Loucy (cell line): ENCODE measurements at regions not wholly inside any gene's neighbourhood (a gene's known extent, or its start where the extent isn't known, plus 50 kb on each side); places are given as distances from the start of the nearest gene placed in this dataset.

ENCODE experiments used
- H2AFZ ChIP-seq: fragments of 200-600 bp; sonication (generic); 2 replicates; pipeline ENCODE4 v1.6.0; 2016; ENCODE audit warnings: antibody characterized with exemption, mild to moderate bottlenecking, low read length, moderate library complexity
- H3F3A ChIP-seq: fragments of 200-600 bp; 2 replicates; pipeline ENCODE4 v1.6.0; 2016; ENCODE audit warnings: antibody characterized with exemption, low read depth, mild to moderate bottlenecking
- H3K27me3 ChIP-seq: fragments of 200-600 bp; sonication (generic); 2 replicates; pipeline ENCODE4 v1.6.1; 2014; ENCODE audit warnings: low read length, mild to moderate bottlenecking; ENCODE audit not compliant: insufficient read depth, poor library complexity, severe bottlenecking
- H3K36me3 ChIP-seq: fragments of 200-600 bp; sonication (generic); 2 replicates; pipeline ENCODE4 v1.6.1; 2016; ENCODE audit warnings: low read length; ENCODE audit not compliant: insufficient read depth
- H3K4me1 ChIP-seq: fragments of 200-600 bp; sonication (generic); 2 replicates; pipeline ENCODE4 v1.5.1; 2014; ENCODE audit warnings: low read length, mild to moderate bottlenecking; ENCODE audit not compliant: insufficient read depth, poor library complexity, severe bottlenecking
- H3K4me2 ChIP-seq: fragments of 200-600 bp; sonication (generic); 2 replicates; pipeline ENCODE4 v1.6.0; 2014; ENCODE audit warnings: antibody characterized with exemption, low read length, low read depth, mild to moderate bottlenecking; ENCODE audit not compliant: poor library complexity, severe bottlenecking
- H3K4me3 ChIP-seq: fragments of 200-600 bp; sonication (generic); 2 replicates; pipeline ENCODE4 v1.5.1; 2014; ENCODE audit warnings: low read length, mild to moderate bottlenecking, mixed read lengths; ENCODE audit not compliant: poor library complexity, severe bottlenecking
- H3K79me2 ChIP-seq: fragments of 200-600 bp; sonication (generic); 2 replicates; pipeline ENCODE4 v1.6.1; 2014; ENCODE audit warnings: low read length; ENCODE audit not compliant: insufficient read depth
- H3K9ac ChIP-seq: fragments of 200-600 bp; sonication (generic); 2 replicates; pipeline ENCODE4 v1.6.0; 2014; ENCODE audit warnings: mild to moderate bottlenecking, low read depth, low read length, moderate library complexity; ENCODE audit not compliant: poor library complexity, severe bottlenecking
- H3K9me2 ChIP-seq: fragments of 200-600 bp; sonication (generic); replicated peaks from 2 replicates; pipeline ENCODE4 v1.6.1; 2016; ENCODE audit warnings: low read depth, low read length, mixed read lengths
- H3K9me3 ChIP-seq: fragments of 200-600 bp; sonication (generic); 2 replicates; pipeline ENCODE4 v1.6.1; 2014; ENCODE audit warnings: mild to moderate bottlenecking, antibody characterized with exemption, low read length, low read depth; ENCODE audit not compliant: insufficient read depth
- H4K20me1 ChIP-seq: fragments of 200-600 bp; sonication (generic); 2 replicates; pipeline ENCODE4 v1.6.0; 2014; ENCODE audit warnings: antibody characterized with exemption, low read length, mild to moderate bottlenecking; ENCODE audit not compliant: insufficient read depth, poor library complexity, severe bottlenecking
- EZH2phosphoT487 ChIP-seq: fragments of 200-600 bp; IDR thresholded peaks from 2 replicates; pipeline ENCODE4 v1.6.1; 2018; ENCODE audit warnings: antibody characterized with exemption, mild to moderate bottlenecking, moderate library complexity, borderline replicate concordance
- TF ChIP-seq, protein P1 (sequence below): fragments of 200-600 bp; sonication (generic); conservative IDR thresholded peaks from 2 replicates; pipeline ENCODE4 v1.5.1; 2014; ENCODE audit warnings: mild to moderate bottlenecking, antibody characterized with exemption, low read length

DNA sequence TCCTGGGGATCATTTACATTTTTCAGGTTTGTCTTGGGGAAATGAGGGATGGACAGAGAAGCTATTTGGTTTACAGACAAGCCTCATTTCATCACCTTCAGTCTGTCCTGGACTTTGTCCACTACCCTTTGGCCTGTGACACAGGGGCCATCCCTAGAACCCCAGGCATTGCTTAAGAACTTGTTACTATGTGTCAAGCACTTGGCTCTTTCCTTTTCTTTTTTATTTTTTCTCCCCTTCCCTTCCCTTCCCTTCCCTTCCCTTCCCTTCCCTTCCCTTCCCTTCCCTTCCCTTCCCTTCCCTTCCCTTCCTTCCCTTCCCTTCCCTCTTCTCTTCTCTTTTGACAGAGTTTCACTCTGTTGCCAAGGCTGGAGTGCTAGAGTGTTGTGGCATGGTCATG is 253.1 kb downstream of the OLFM4 start:
- Histone ChIP-seq H3K4me1 (no peaks in the 10 kb centered on the region), H3K79me2 (no peaks in the 10 kb centered on the region), H2AFZ (no peak overlapping the region), H3K9me2 (no peaks in the 10 kb centered on the region), H3K9me3 (no peaks in the 10 kb centered on the region), H3F3A (no peaks in the 10 kb centered on the region), H3K36me3 (no peaks in the 10 kb centered on the region), H3K9ac (no peak overlapping the region), H3K4me3 (no peak overlapping the region), H3K4me2 (no peak overlapping the region), H4K20me1 (no peaks in the 10 kb centered on the region), H3K27me3 (no peaks in the 10 kb centered on the region)
- TF ChIP-seq EZH2phosphoT487, result no peak
- TF ChIP-seq, protein P1, sequence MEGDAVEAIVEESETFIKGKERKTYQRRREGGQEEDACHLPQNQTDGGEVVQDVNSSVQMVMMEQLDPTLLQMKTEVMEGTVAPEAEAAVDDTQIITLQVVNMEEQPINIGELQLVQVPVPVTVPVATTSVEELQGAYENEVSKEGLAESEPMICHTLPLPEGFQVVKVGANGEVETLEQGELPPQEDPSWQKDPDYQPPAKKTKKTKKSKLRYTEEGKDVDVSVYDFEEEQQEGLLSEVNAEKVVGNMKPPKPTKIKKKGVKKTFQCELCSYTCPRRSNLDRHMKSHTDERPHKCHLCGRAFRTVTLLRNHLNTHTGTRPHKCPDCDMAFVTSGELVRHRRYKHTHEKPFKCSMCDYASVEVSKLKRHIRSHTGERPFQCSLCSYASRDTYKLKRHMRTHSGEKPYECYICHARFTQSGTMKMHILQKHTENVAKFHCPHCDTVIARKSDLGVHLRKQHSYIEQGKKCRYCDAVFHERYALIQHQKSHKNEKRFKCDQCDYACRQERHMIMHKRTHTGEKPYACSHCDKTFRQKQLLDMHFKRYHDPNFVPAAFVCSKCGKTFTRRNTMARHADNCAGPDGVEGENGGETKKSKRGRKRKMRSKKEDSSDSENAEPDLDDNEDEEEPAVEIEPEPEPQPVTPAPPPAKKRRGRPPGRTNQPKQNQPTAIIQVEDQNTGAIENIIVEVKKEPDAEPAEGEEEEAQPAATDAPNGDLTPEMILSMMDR, result no peak

GRCh38 chr13:53285896-53286430 is 257.4 kb downstream of the OLFM4 start:
- H3K27me3 ChIP-seq, result no peaks in the 10 kb centered on the region
- no peaks in the 10 kb centered on the region for H3K36me3 ChIP-seq
- H3K9ac ChIP-seq, result no peak overlapping the region
- H3K9me2 ChIP-seq, result no peaks in the 10 kb centered on the region
- H4K20me1 ChIP-seq, result no peaks in the 10 kb centered on the region
- no peaks in the 10 kb centered on the region for H3F3A ChIP-seq
- H2AFZ ChIP-seq, result no peak overlapping the region
- no peak overlapping the region for H3K4me2 ChIP-seq
- no peak overlapping the region for H3K4me3 ChIP-seq
- no peak for TF ChIP-seq EZH2phosphoT487
- TF ChIP-seq, protein P1, result no peak
- H3K9me3 ChIP-seq, result no peaks in the 10 kb centered on the region
- H3K4me1 ChIP-seq, result no peaks in the 10 kb centered on the region
- no peaks in the 10 kb centered on the region for H3K79me2 ChIP-seq

GRCh38 chr13:53298396-53298795 is 269.8 kb downstream of the OLFM4 start:
- H4K20me1 ChIP-seq, result no peaks in the 10 kb centered on the region
- H3K79me2 ChIP-seq, result no peaks in the 10 kb centered on the region
- H3K4me3 ChIP-seq, result no peak overlapping the region
- no peaks in the 10 kb centered on the region for H3K9me3 ChIP-seq
- no peaks in the 10 kb centered on the region for H3K27me3 ChIP-seq
- H3K4me2 ChIP-seq, result no peak overlapping the region
- TF ChIP-seq, protein P1, result no peak
- no peak for TF ChIP-seq EZH2phosphoT487
- no peak overlapping the region for H3K9ac ChIP-seq
- H3K4me1 ChIP-seq, result no peaks in the 10 kb centered on the region
- H3K36me3 ChIP-seq, result no peaks in the 10 kb centered on the region
- H3F3A ChIP-seq, result no peaks in the 10 kb centered on the region
- no peaks in the 10 kb centered on the region for H3K9me2 ChIP-seq
- H2AFZ ChIP-seq, result no peak overlapping the region
